Gastroesophageal sphincter (tissue), 4 donors: ENCODE measurements at regions not wholly inside any gene's neighbourhood (a gene's known extent, or its start where the extent isn't known, plus 50 kb on each side); places are given as distances from the start of the nearest gene placed in this dataset.

Experiments
- ATAC-seq: fragments of 150-250 bp; one replicate; pipeline ENCODE4 v1.9.1; 2016; ENCODE audit warnings: mild to moderate bottlenecking, moderate library complexity
- H3K27ac ChIP-seq, 4 donors: fragments of 200-600 bp; sonication (generic) in 3 of 4; 1 replicate in 3 of 4; 2 replicates in 1 of 4; pipeline ENCODE4 v1.5.1; 2016 to 2019
- H3K27me3 ChIP-seq: fragments of 200-600 bp; sonication (generic); one replicate; pipeline ENCODE4 v1.5.1; 2019
- H3K36me3 ChIP-seq, 2 donors: fragments of 200-600 bp; sonication (generic); one replicate each; pipeline ENCODE4 v1.5.1; 2019; ENCODE audit warnings: control low read depth in 1 of 2
- H3K4me1 ChIP-seq, 3 donors: fragments of 200-600 bp; sonication (generic); 1 replicate in 2 of 3; 2 replicates in 1 of 3; pipeline ENCODE4 v1.5.1; 2016 to 2019; ENCODE audit warnings: control low read depth in 2 of 3
- H3K4me3 ChIP-seq, 2 donors: fragments of 200-600 bp; sonication (generic); one replicate each; pipeline ENCODE4 v1.5.1; 2019; ENCODE audit warnings: mild to moderate bottlenecking in 1 of 2, moderate library complexity in 1 of 2
- H3K9me3 ChIP-seq, 3 donors: fragments of 200-600 bp; sonication (generic); one replicate each; pipeline ENCODE4 v1.5.1; 2017 to 2019; ENCODE audit warnings: control low read depth in 2 of 3
- EP300 ChIP-seq: sonication (generic); formaldehyde crosslinking; IDR thresholded peaks from one replicate; pipeline ENCODE4 v1.6.1; 2017; ENCODE audit warnings: antibody characterized with exemption, mild to moderate bottlenecking
- POLR2A ChIP-seq, 2 donors: fragments of 450-650 bp; IDR thresholded peaks; one replicate each; pipeline ENCODE4 v1.6.1; 2017; ENCODE audit warnings: antibody characterized with exemption in 2 of 2, mild to moderate bottlenecking in 2 of 2, moderate library complexity in 1 of 2
- POLR2AphosphoS5 ChIP-seq: sonication (generic); formaldehyde crosslinking; IDR thresholded peaks from one replicate; pipeline ENCODE4 v1.6.1; 2017; ENCODE audit warnings: antibody characterized with exemption
- WGBS, 2 donors: methylation state at CpG; one replicate each; pipeline ENCODE4 v1.1.5; 2018; ENCODE audit warnings: low coverage in 1 of 2; 5-methylcytosine and 5-hydroxymethylcytosine counted together
- TF ChIP-seq, protein P1 (sequence below), 4 experiments: fragments of 200-600 bp in 2 of 4; fragments of 450-650 bp in 2 of 4; sonication (generic) in 1 of 4; IDR thresholded peaks; one replicate each; pipeline ENCODE4 v1.5.1; 2017 to 2019; ENCODE audit warnings: antibody characterized with exemption in 4 of 4, mild to moderate bottlenecking in 2 of 4, moderate library complexity in 2 of 4

DNA sequence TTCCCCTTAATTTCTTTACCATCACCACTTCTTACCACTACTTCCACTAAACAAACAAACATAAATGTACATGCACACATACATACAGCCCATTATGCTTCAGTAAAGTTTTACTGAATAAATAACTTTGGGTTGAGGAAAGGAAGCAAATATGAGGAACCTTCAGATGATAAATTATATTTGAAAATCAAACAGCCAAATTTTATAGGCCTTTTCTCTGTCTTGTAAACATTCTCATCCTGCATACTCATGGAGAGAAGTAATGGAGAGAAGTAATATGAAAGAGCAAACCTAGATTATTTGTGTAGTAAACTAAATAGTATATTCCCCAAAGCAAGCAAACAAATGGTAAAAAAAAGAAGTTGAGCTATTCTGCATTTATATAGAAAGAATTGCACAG, 658.3 kb upstream of the RORB start:
- Histone ChIP-seq H3K36me3 (no peaks in the 10 kb centered on the region), H3K9me3 (no peaks in the 10 kb centered on the region), H3K27ac (no peak overlapping the region), H3K27me3 (no peaks in the 10 kb centered on the region), H3K4me3 (no peak overlapping the region), H3K4me1 (no peaks in the 10 kb centered on the region)
- TF ChIP-seq POLR2AphosphoS5 (no peak), POLR2A (IDR thresholded peaks at IDR 0.05) (no peak), EP300 (no peak)
- TF ChIP-seq, protein P1, sequence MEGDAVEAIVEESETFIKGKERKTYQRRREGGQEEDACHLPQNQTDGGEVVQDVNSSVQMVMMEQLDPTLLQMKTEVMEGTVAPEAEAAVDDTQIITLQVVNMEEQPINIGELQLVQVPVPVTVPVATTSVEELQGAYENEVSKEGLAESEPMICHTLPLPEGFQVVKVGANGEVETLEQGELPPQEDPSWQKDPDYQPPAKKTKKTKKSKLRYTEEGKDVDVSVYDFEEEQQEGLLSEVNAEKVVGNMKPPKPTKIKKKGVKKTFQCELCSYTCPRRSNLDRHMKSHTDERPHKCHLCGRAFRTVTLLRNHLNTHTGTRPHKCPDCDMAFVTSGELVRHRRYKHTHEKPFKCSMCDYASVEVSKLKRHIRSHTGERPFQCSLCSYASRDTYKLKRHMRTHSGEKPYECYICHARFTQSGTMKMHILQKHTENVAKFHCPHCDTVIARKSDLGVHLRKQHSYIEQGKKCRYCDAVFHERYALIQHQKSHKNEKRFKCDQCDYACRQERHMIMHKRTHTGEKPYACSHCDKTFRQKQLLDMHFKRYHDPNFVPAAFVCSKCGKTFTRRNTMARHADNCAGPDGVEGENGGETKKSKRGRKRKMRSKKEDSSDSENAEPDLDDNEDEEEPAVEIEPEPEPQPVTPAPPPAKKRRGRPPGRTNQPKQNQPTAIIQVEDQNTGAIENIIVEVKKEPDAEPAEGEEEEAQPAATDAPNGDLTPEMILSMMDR (IDR thresholded peaks at IDR 0.05): no peak
- no peak for ATAC-seq

DNA sequence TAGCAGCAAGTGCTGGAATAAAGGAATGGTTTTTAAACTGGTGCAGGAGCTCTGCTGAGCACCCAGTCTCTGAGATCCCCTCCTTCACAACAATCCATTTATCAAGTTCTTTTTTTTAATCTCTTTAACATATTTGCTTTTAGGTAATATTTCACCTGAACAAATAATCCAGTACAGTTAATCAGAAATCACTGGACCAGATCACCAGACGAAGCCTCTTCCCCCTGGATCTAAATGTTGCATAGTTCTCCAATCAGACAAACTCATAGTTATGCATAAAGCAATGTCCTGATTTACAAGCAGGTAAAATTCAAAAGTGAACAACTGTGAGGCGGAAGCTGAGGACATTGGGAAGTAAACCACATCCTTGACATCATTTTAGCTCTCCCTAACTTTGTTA, 657.7 kb upstream of the RORB start:
- H3K27me3 ChIP-seq: no peaks in the 10 kb centered on the region
- 73 to 89% methylated on average over 2 of the region's 2 CpGs for WGBS, 2 donors
- no peak for ATAC-seq
- no peak overlapping the region for H3K4me3 ChIP-seq
- TF ChIP-seq EP300: no peak
- TF ChIP-seq POLR2AphosphoS5: no peak
- TF ChIP-seq, protein P1 (IDR thresholded peaks at IDR 0.05): no peak
- TF ChIP-seq POLR2A (IDR thresholded peaks at IDR 0.05): no peak
- no peaks in the 10 kb centered on the region for H3K9me3 ChIP-seq
- no peaks in the 10 kb centered on the region for H3K36me3 ChIP-seq
- H3K4me1 ChIP-seq: no peaks in the 10 kb centered on the region
- H3K27ac ChIP-seq: no peak overlapping the region

DNA sequence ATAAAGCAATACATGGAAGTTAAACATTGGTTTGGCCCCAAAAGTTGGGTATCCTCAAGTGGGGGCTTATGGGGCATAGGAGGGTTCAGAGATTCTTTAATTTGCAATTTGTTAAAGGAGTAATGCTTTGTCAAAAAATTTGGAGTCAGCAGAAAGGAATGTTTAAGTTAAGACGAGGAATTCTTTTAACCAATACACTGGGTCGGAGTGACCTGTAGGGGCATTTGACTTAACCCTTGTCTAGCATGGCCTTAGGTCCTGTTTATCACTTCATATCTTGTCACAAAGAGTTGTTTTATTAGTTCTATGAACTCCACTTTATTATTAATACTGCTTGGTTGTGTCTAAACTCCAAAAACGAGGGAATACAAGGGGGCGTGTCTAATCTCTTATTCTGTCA, 656.1 kb upstream of the RORB start:
- no peaks in the 10 kb centered on the region for H3K36me3 ChIP-seq
- H3K27ac ChIP-seq: no peak overlapping the region
- 45 to 53% methylated on average over 4 of the region's 4 CpGs for WGBS, 2 donors
- ATAC-seq: no peak
- no peaks in the 10 kb centered on the region for H3K4me1 ChIP-seq
- H3K9me3 ChIP-seq: no peaks in the 10 kb centered on the region
- H3K27me3 ChIP-seq: no peaks in the 10 kb centered on the region
- H3K4me3 ChIP-seq: no peak overlapping the region
- TF ChIP-seq POLR2A (IDR thresholded peaks at IDR 0.05): no peak
- TF ChIP-seq, protein P1 (IDR thresholded peaks at IDR 0.05): no peak
- no peak for TF ChIP-seq EP300
- TF ChIP-seq POLR2AphosphoS5: no peak

DNA sequence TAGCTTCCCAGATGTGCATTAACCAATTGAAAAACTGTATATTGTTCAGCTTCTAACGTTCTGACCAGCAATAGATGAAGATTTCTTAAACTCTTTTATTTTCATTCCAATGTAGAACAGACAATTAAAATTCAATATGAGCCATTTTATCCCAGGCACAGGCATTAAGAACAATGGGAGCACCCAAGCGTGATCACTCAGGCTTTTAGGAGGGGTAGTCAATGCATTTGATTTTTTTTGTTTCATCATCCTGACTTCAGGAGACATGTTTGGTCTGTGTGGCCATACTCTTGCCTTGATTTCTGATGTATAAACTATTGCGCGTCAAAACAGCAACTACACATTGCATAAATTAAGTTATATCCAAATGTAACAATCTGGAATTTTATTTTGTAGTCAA, 653.0 kb upstream of the RORB start:
- no peak overlapping the region for H3K4me3 ChIP-seq
- H3K36me3 ChIP-seq: no peaks in the 10 kb centered on the region
- no peaks in the 10 kb centered on the region for H3K9me3 ChIP-seq
- H3K27me3 ChIP-seq: no peaks in the 10 kb centered on the region
- H3K4me1 ChIP-seq: no peaks in the 10 kb centered on the region
- whole genome bisulfite sequencing, 2 donors: 76 to 83% methylated on average over 4 of the region's 4 CpGs
- no peak for ATAC-seq
- no peak overlapping the region for H3K27ac ChIP-seq
- TF ChIP-seq, protein P1 (IDR thresholded peaks at IDR 0.05): no peak
- TF ChIP-seq POLR2AphosphoS5 (no peak), POLR2A (IDR thresholded peaks at IDR 0.05) (no peak), EP300 (no peak)

DNA sequence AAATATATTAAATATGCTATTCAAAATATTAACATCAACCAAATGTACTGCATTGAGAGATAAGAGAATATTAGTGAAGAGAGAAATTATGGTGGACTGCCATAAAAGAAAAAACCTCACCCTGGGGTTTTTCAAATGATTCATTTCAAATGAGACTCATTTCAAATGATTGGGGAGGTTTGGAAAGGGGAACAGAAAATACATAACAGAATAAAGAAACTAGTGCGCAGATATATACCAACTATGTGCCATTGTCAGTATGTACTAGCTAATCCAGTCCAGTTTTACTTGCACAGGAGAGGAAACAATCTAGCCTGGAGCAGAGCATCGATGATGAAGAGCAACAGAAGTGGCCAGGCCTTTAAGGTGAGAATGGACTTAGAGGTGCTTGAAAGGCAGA, 651.6 kb upstream of the RORB start:
- Histone ChIP-seq H3K4me1 (no peaks in the 10 kb centered on the region), H3K36me3 (no peaks in the 10 kb centered on the region), H3K27me3 (no peaks in the 10 kb centered on the region), H3K4me3 (no peak overlapping the region), H3K27ac (no peak overlapping the region), H3K9me3 (no peaks in the 10 kb centered on the region)
- ATAC-seq: no peak
- TF ChIP-seq, protein P1 (IDR thresholded peaks at IDR 0.05): no peak
- no peak for TF ChIP-seq POLR2AphosphoS5
- no peak for TF ChIP-seq POLR2A (IDR thresholded peaks at IDR 0.05)
- 80 to 85% methylated on average over 1 to 2 of the region's 2 CpGs for WGBS, 2 donors
